ENCODE measurements at regions not wholly inside any gene's neighbourhood (a gene's known extent, or its start where the extent isn't known, plus 50 kb on each side); places are given as distances from the start of the nearest gene placed in this dataset.

DNA sequence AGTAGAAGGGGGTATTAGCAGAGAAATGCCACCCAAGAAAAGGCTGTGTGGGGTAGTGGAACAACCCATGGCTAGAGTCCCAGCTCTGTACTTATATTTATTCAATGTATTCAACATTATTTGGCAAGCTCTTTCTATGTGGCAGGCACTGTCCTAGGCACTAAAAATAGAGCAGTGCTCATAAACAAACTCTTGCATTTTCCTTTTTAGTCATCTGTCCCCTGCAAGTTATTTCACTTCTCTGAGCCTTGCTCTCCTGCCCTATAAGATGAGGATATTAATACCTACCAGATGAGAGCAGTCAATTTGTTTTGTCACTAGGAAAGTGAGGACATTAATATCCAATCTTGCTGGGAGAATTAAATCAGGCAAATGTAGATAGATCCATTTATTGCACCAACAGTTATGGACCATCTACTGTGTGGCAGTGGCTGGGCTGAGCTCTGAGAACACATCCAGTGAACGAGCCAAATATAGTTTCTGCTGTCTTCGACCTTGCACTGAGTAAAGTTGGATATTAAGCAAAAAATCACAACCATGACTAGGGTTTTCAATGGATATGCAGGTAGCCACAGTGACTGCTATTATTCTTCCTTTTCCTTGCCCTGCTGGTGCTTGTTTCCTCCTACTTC is 314.3 kb upstream of the TBX3 start:
- TF ChIP-seq, protein P1, sequence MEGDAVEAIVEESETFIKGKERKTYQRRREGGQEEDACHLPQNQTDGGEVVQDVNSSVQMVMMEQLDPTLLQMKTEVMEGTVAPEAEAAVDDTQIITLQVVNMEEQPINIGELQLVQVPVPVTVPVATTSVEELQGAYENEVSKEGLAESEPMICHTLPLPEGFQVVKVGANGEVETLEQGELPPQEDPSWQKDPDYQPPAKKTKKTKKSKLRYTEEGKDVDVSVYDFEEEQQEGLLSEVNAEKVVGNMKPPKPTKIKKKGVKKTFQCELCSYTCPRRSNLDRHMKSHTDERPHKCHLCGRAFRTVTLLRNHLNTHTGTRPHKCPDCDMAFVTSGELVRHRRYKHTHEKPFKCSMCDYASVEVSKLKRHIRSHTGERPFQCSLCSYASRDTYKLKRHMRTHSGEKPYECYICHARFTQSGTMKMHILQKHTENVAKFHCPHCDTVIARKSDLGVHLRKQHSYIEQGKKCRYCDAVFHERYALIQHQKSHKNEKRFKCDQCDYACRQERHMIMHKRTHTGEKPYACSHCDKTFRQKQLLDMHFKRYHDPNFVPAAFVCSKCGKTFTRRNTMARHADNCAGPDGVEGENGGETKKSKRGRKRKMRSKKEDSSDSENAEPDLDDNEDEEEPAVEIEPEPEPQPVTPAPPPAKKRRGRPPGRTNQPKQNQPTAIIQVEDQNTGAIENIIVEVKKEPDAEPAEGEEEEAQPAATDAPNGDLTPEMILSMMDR (IDR thresholded peaks at IDR 0.05), result no peak
- TF ChIP-seq EZH2phosphoT487 (IDR thresholded peaks at IDR 0.05), result no peak
